ENCODE measurements at regions not wholly inside any gene's neighbourhood (a gene's known extent, or its start where the extent isn't known, plus 50 kb on each side); places are given as distances from the start of the nearest gene placed in this dataset.

DNA sequence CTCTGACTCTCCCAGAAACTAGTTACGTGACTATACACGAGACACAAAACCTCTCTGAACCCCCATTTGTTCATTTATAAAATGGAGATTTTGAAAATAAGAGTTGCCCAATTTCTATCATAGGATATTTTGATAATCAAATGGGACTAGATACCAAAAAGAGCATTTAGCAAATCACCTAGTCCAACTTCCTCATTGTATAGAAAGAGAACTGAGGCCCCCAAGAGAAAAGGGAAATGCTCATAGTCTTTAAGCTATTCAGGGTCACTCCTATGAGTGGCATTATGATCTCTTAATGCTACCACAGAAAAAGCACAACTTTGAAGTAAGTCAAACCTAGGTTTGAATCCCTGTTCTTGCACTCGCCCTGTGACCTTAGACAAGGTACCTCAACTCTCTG lies 62.7 kb downstream of the BMP15 start:
- TF ChIP-seq, protein P1, sequence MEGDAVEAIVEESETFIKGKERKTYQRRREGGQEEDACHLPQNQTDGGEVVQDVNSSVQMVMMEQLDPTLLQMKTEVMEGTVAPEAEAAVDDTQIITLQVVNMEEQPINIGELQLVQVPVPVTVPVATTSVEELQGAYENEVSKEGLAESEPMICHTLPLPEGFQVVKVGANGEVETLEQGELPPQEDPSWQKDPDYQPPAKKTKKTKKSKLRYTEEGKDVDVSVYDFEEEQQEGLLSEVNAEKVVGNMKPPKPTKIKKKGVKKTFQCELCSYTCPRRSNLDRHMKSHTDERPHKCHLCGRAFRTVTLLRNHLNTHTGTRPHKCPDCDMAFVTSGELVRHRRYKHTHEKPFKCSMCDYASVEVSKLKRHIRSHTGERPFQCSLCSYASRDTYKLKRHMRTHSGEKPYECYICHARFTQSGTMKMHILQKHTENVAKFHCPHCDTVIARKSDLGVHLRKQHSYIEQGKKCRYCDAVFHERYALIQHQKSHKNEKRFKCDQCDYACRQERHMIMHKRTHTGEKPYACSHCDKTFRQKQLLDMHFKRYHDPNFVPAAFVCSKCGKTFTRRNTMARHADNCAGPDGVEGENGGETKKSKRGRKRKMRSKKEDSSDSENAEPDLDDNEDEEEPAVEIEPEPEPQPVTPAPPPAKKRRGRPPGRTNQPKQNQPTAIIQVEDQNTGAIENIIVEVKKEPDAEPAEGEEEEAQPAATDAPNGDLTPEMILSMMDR (conservative IDR thresholded peaks at IDR 0.05; ENCODE audit: low read length) = no peak
- TF ChIP-seq EZH2phosphoT487 (IDR thresholded peaks at IDR 0.05; ENCODE audit: borderline replicate concordance, low read depth, low read length) = no peak
